Activated CD4-positive, alpha-beta memory T cell treated with anti-CD3 and anti-CD28 coated beads for 36 hours (primary cell): ENCODE measurements at regions not wholly inside any gene's neighbourhood (a gene's known extent, or its start where the extent isn't known, plus 50 kb on each side); places are given as distances from the start of the nearest gene placed in this dataset.
A peak's percentile ranks its signal among the peaks of the same experiment; 100 is the strongest.

ENCODE experiments used
- CTCF ChIA-PET: fragments of 350-600 bp; sonication (Branson Sonifier 250); formaldehyde crosslinking; loops from one replicate; lab custom pipeline; 2021; ENCODE audit warnings: antibody characterized with exemption, inconsistent platforms; lab: Charles Lee
- POLR2A ChIA-PET: fragments of 350-600 bp; sonication (Branson Sonifier 250); formaldehyde crosslinking; loops from one replicate; lab custom pipeline; 2021; ENCODE audit warnings: antibody characterized with exemption; lab: Charles Lee
- DNase-seq: peaks from one replicate; pipeline ENCODE4 v3.0.0-alpha.2; 2020
- H3K27ac Mint-ChIP-seq: one replicate; pipeline ENCODE4 v1.8.0; 2021; ENCODE audit warnings: mixed read lengths
- H3K27me3 Mint-ChIP-seq: one replicate; pipeline ENCODE4 v1.8.0; 2021; ENCODE audit warnings: mixed read lengths
- H3K36me3 Mint-ChIP-seq: one replicate; pipeline ENCODE4 v1.8.0; 2021; ENCODE audit warnings: mixed read lengths
- H3K4me1 Mint-ChIP-seq: one replicate; pipeline ENCODE4 v1.8.0; 2021; ENCODE audit warnings: low read depth, mixed read lengths
- H3K4me3 Mint-ChIP-seq: one replicate; pipeline ENCODE4 v1.8.0; 2021; ENCODE audit warnings: mild to moderate bottlenecking, mixed read lengths
- H3K9me3 Mint-ChIP-seq: one replicate; pipeline ENCODE4 v1.8.0; 2021; ENCODE audit warnings: mixed read lengths
- intact Hi-C: fragments of 100-400 bp; cut with micrococcal nuclease; formaldehyde crosslinking; loops from one replicate; pipeline ENCODE4 v1.15.1; 2023

DNA sequence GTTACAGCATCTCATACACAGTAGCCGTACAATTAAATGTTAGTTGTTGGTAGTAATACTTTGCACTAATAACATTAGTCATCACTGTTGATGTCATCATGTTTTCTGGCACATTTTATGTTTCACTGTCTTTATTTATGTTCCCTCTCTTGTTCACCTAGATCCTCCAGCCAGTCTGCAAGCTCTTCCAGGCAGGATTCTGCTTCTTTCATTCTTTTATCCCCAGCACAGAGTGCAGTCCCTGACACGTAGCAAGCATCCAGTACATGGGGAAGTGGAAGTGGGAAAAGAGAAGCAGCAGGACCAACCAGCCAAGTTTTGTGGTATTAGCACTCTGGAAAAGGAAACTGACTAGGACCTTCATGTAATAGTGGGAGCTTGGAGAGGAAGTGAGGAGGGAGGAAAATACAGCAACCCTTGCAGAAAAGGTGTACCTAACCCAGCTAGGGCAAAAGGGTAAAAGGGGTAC is 89.7 kb upstream of the SLC44A1 start:
- H3K4me3 Mint-ChIP-seq = no peak overlapping the region
- ChIA-PET POLR2A (interaction anchor here (1.1 kb wide), 1 partner anchor 228 kb away, joined by 3 read pairs; no protein-coding TSS in a partner anchor), CTCF (interaction anchor here (1.1 to 2.6 kb wide), 3 partner anchors 228 to 292 kb away, joined by 3 to 14 read pairs (median 13); no protein-coding TSS in a partner anchor)
- peaks cover 21% of the 10 kb centered on the region for H3K4me1 Mint-ChIP-seq
- no peak overlapping the region for H3K27ac Mint-ChIP-seq
- intact Hi-C loops = loop anchor here (5.0 kb wide), 2 partner anchors 162 to 372 kb away; no protein-coding TSS in a partner anchor
- no peaks in the 10 kb centered on the region for H3K9me3 Mint-ChIP-seq
- no peak for DNase-seq
- H3K36me3 Mint-ChIP-seq = no peaks in the 10 kb centered on the region
- no peaks in the 10 kb centered on the region for H3K27me3 Mint-ChIP-seq

DNA sequence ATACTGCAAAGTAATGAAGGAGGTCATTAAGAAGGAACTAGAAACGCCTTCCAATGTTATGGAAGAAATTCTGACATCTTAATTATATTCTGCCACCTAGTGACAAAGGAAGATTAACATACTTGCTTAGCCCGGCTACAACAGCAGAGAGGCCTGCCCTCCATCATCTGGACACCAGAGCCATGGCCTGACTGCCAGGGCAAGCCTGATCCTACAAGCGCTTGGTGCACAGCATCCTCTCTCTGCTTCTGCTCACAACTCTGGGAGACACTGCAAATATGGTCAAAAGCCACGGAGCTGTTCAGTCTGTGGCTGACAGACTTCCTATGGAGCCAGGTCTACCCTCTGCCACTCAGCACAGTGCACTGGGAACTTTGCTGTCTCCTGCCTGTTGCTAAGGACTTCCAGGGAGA is 87.3 kb upstream of the SLC44A1 start:
- intact Hi-C loops = loop anchor here (1.0 to 5.0 kb wide), 4 partner anchors 165 to 375 kb away; no protein-coding TSS in a partner anchor
- CTCF ChIA-PET = interaction anchor here (0.6 to 2.0 kb wide), 5 partner anchors 15 to 294 kb away, joined by 3 to 7 read pairs (median 7); partner anchors contain the start of gene ABCA1
- POLR2A ChIA-PET = no interaction called here
- Mint-ChIP-seq H3K36me3 (no peaks in the 10 kb centered on the region), H3K27ac (no peak overlapping the region), H3K9me3 (no peaks in the 10 kb centered on the region), H3K4me3 (no peak overlapping the region), H3K27me3 (no peaks in the 10 kb centered on the region), H3K4me1 (peaks cover 11% of the 10 kb centered on the region)
- peak; percentile 27 for DNase-seq

DNA sequence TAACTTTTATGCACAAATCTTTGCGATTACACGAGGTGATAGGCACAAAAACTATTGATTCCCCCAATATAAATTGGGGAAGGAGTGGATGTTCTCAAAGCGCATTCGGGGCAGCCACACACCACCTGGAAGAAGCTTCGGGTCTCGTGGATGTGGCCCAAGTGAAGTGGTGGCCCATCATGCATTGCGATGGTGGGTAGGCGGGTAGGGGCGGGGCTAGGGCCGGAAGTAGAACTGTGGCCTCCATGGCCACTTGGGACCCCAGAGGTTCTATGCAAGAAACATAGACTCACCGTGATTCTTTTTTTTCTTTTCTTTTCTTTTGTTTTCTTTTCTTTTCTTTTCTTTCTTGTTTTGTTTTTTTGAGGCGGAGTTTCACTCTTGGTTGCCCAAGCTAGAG is 86.4 kb upstream of the SLC44A1 start:
- DNase-seq = no peak
- H3K27me3 Mint-ChIP-seq = no peaks in the 10 kb centered on the region
- peaks cover 11% of the 10 kb centered on the region for H3K4me1 Mint-ChIP-seq
- intact Hi-C loops = loop anchor here (5.0 kb wide), 2 partner anchors 166 to 376 kb away; no protein-coding TSS in a partner anchor
- H3K36me3 Mint-ChIP-seq = no peaks in the 10 kb centered on the region
- POLR2A ChIA-PET = no interaction called here
- no peaks in the 10 kb centered on the region for H3K9me3 Mint-ChIP-seq
- CTCF ChIA-PET = interaction anchor here (0.9 to 2.0 kb wide), 3 partner anchors 16 to 295 kb away, joined by 3 to 7 read pairs (median 7); partner anchors contain the start of gene ABCA1
- no peak overlapping the region for H3K27ac Mint-ChIP-seq
- no peak overlapping the region for H3K4me3 Mint-ChIP-seq

DNA sequence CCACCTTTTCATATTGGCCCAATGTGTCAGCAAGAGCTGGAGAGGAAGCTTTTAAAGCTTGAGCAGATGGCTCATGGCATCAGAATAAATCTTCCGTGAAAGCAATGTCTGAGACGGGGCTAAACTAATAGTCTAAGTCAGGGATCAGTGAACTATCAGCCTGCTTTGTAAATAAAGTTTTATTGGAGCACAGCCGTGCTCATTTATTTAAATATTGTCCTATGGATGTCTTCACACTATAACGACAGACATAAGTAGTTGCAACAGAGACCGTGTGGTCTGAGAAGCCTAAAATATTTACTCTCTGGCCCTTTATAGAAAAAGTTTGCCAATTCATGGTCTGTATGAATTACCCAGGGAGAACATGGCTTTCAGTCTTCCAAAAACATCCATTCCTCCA is 85.6 kb upstream of the SLC44A1 start:
- Mint-ChIP-seq H3K27ac (no peak overlapping the region), H3K4me1 (peaks cover 11% of the 10 kb centered on the region), H3K9me3 (no peaks in the 10 kb centered on the region), H3K27me3 (no peaks in the 10 kb centered on the region), H3K4me3 (no peak overlapping the region), H3K36me3 (no peaks in the 10 kb centered on the region)
- CTCF ChIA-PET = interaction anchor here (0.7 to 3.1 kb wide), 7 partner anchors 12 to 296 kb away, joined by 3 to 22 read pairs (median 3); no protein-coding TSS in a partner anchor
- POLR2A ChIA-PET = no interaction called here
- no peak for DNase-seq
- intact Hi-C loops = loop anchor here (1.0 to 5.0 kb wide), 3 partner anchors 167 to 377 kb away; no protein-coding TSS in a partner anchor

DNA sequence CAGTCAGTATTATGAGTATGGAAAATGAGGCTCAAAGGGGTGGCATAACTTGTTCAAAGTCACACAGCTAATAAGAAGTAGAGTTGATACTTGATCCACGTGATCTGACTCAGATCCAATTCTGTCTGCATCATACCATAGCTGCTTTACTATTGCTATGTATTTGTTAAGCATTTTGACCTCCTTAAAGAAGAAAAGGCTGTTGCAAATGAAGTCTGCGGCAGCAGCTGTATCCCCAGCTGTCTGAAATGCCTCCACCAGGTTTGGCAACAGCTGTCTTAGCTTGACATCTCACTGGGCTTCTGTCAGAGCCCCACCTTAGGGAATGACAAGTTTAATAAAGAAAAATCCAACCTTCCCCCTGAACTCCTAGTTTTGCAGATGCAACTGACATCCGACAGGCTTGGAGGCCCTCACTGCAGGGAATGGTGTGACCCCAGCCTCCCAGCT is 75.6 kb upstream of the SLC44A1 start:
- Mint-ChIP-seq H3K36me3 (no peaks in the 10 kb centered on the region), H3K4me1 (no peaks in the 10 kb centered on the region), H3K27ac (no peak overlapping the region), H3K4me3 (no peak overlapping the region), H3K9me3 (peaks cover 2% of the 10 kb centered on the region), H3K27me3 (peaks cover 8% of the 10 kb centered on the region)
- POLR2A ChIA-PET = no interaction called here
- DNase-seq = no peak
- CTCF ChIA-PET = no interaction called here
- intact Hi-C loops = no loop called here

DNA sequence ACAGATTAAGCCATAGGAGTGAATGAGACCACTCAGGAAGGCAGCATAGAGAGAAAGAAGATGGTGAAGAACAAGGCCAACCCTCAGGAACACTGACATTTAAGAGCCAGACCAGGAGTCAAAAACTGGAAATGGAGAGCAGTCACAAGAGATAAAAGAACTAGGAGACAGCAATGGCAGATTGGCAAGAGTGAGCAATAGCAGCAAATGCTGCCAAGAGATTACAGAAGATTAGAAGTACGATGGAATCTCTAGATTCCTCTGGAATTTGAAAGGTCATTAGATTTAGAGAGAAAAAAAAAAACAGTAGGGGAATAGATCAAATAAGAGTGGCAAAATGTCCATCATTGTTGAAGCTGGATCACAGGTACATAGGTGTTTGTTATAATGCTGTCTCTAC is 73.4 kb upstream of the SLC44A1 start:
- no peak overlapping the region for H3K4me3 Mint-ChIP-seq
- peaks cover 2% of the 10 kb centered on the region for H3K9me3 Mint-ChIP-seq
- no peak for DNase-seq
- ChIA-PET POLR2A (no interaction called here), CTCF (interaction anchor here (0.8 kb wide), 1 partner anchor 308 kb away, joined by 3 read pairs; no protein-coding TSS in a partner anchor)
- intact Hi-C loops = no loop called here
- H3K36me3 Mint-ChIP-seq = no peaks in the 10 kb centered on the region
- H3K27me3 Mint-ChIP-seq = peaks cover 8% of the 10 kb centered on the region
- H3K4me1 Mint-ChIP-seq = no peaks in the 10 kb centered on the region
- no peak overlapping the region for H3K27ac Mint-ChIP-seq

DNA sequence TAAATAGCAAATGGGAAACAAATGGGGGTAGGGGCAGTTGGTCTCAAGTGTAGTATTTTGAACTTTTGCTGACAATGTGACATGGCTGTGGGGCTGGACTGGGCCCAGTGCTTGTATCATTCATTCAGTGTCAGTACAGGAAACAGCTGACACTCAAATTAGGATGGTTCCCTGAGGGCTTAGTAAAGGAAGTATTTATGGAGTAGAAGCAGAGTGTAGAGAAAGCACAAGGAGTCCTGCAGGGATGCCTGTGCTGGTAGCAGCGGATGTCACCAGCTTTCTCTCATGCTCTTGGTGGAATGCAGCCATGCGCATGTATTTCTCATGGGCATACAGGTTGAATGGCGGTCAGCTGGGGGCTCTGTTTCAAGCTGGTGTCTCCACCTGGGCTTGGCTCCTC is 72.9 kb upstream of the SLC44A1 start:
- ChIA-PET CTCF (interaction anchor here (0.8 kb wide), 1 partner anchor 309 kb away, joined by 3 read pairs; no protein-coding TSS in a partner anchor), POLR2A (no interaction called here)
- Mint-ChIP-seq H3K27ac (no peak overlapping the region), H3K4me1 (no peaks in the 10 kb centered on the region), H3K4me3 (no peak overlapping the region), H3K27me3 (peaks cover 6% of the 10 kb centered on the region), H3K9me3 (peaks cover 2% of the 10 kb centered on the region), H3K36me3 (no peaks in the 10 kb centered on the region)
- no peak for DNase-seq
- intact Hi-C loops = no loop called here

DNA sequence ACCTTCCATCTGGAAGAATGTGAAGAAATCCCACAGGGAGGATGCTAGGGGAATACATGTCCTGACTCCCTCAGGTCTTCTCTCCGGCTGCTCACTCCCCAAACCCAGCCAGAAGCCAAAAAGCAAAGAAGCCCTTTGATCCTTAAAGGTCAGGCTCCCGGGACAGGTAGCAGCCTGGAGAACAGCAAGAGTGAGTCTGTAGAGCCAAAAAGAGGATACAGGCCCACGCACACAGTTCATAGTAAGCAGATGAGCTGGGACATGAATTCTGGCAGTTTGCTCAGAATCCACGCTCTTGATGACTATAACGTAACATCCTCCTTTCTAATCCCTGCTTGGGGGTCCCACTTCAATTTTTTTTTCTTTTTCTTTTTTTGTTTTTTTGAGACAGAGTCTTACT is 72.0 kb upstream of the SLC44A1 start:
- POLR2A ChIA-PET = no interaction called here
- H3K4me1 Mint-ChIP-seq = no peaks in the 10 kb centered on the region
- H3K27me3 Mint-ChIP-seq = peaks cover 3% of the 10 kb centered on the region
- DNase-seq = no peak
- H3K36me3 Mint-ChIP-seq = no peaks in the 10 kb centered on the region
- H3K4me3 Mint-ChIP-seq = no peak overlapping the region
- H3K9me3 Mint-ChIP-seq = peaks cover under 1% of the 10 kb centered on the region
- intact Hi-C loops = no loop called here
- H3K27ac Mint-ChIP-seq = no peak overlapping the region
- CTCF ChIA-PET = no interaction called here

DNA sequence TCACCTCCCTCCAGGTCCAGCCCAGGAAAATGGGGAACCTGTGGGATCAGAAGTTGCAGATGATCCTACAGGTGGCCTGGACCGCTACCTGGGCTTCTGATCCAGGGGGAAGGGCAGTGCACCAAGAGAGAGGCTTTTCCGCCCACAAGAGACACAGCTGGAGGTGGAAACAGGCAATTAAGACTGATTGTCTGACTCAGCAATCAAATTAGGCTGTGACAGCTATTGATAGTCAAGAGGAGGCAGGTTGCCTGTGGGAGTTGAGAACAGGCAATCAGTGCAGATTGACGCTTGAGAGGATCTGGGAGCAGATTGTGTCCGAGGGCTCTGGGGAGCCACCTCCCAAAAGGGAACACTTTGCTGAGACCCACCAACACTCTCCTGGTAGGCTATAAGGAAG is 71.1 kb upstream of the SLC44A1 start:
- H3K4me3 Mint-ChIP-seq = no peak overlapping the region
- no peaks in the 10 kb centered on the region for H3K27me3 Mint-ChIP-seq
- H3K36me3 Mint-ChIP-seq = no peaks in the 10 kb centered on the region
- intact Hi-C loops = no loop called here
- CTCF ChIA-PET = no interaction called here
- H3K4me1 Mint-ChIP-seq = no peaks in the 10 kb centered on the region
- DNase-seq = no peak
- no peak overlapping the region for H3K27ac Mint-ChIP-seq
- POLR2A ChIA-PET = no interaction called here
- H3K9me3 Mint-ChIP-seq = no peaks in the 10 kb centered on the region

DNA sequence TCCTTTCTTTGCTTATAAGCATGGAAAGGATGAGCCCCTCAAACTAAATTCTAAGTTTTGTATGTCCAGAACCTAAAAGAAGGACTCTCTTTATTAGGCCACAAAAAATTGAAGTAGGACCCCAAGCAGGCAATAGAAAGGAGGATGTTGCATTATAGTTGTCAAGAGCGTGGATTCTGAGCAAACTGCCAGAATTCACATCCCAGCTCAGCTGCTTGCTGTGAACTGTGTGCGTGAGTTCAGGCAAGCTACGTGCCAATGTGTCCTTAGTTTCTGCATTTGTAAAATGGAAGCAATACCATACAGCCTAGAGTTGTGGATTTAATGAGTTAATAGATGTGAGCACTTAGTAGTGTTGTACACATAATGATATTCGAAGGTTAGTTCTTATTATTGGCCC is 70.6 kb upstream of the SLC44A1 start:
- Mint-ChIP-seq H3K4me3 (no peak overlapping the region), H3K9me3 (no peaks in the 10 kb centered on the region), H3K4me1 (no peaks in the 10 kb centered on the region), H3K27me3 (no peaks in the 10 kb centered on the region), H3K27ac (no peak overlapping the region), H3K36me3 (no peaks in the 10 kb centered on the region)
- CTCF ChIA-PET = interaction anchor here (0.6 kb wide), 1 partner anchor 309 kb away, joined by 3 read pairs; no protein-coding TSS in a partner anchor
- no peak for DNase-seq
- POLR2A ChIA-PET = no interaction called here
- intact Hi-C loops = no loop called here

DNA sequence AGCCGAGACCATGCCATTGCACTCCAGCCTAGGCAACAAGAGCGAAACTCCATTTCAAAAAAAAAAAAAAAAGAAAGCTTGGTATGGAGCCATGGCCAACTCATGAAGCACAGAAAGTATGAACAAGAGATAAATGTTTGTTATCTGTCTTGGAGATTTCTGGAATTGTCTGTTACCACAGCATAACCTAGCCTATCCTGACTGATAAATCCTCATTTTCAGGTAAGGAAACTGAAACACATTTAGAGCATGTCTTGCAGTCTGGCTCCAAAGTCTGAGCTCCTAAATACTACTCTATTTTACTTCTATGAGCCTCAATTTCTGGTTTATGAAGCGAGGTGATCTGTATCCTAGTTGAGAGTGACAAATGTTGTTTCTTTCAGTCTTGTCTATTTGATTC is 68.3 kb upstream of the SLC44A1 start:
- Mint-ChIP-seq H3K27ac (no peak overlapping the region), H3K27me3 (no peaks in the 10 kb centered on the region), H3K9me3 (no peaks in the 10 kb centered on the region), H3K4me3 (no peak overlapping the region), H3K4me1 (no peaks in the 10 kb centered on the region), H3K36me3 (no peaks in the 10 kb centered on the region)
- no peak for DNase-seq
- ChIA-PET POLR2A (no interaction called here), CTCF (no interaction called here)
- intact Hi-C loops = no loop called here

DNA sequence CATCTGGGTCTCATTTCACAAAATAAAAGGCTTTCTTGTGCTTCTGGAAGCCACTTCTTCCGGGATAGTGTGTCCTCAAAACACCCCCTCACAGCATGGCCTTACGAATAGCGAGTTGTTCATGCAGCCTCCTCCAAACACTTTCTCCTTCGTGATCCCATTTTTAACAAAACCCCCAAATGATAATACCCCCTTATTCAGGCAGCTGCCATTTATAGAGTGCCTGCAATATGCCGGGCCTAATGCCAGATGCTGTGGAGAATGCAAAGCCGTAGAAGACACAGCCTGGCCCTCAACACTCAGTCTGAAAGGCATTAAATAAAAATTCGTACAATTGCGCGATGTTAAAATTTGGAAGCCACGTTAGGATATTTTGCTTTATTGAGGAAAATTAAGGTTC is 66.4 kb upstream of the SLC44A1 start:
- ChIA-PET POLR2A (no interaction called here), CTCF (no interaction called here)
- H3K4me1 Mint-ChIP-seq = no peaks in the 10 kb centered on the region
- intact Hi-C loops = no loop called here
- no peak overlapping the region for H3K4me3 Mint-ChIP-seq
- no peak overlapping the region for H3K27ac Mint-ChIP-seq
- no peaks in the 10 kb centered on the region for H3K36me3 Mint-ChIP-seq
- no peaks in the 10 kb centered on the region for H3K27me3 Mint-ChIP-seq
- DNase-seq = no peak
- H3K9me3 Mint-ChIP-seq = no peaks in the 10 kb centered on the region

DNA sequence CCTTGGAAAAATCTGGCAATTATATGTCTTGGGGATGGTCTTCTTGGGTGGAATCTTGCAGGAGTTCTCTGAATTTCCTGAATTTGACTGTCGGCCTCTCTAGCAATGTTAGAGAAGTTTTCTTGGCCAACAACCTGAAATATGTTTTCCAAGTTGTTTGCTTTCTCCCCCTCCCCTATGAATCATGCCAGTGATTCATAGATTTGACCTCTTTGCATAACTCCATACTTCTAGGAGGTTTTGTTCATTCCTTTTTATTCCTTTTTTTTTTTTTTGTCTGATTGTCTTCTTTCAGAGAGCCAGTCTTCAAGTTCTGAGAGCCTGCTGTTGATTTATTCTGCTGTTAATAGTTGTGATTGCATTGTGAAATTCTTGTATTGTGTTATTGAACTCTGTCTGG is 56.7 kb upstream of the SLC44A1 start:
- H3K9me3 Mint-ChIP-seq = no peaks in the 10 kb centered on the region
- peaks cover 1% of the 10 kb centered on the region for H3K4me1 Mint-ChIP-seq
- peaks cover 5% of the 10 kb centered on the region for H3K27me3 Mint-ChIP-seq
- no peak for DNase-seq
- no peaks in the 10 kb centered on the region for H3K36me3 Mint-ChIP-seq
- no peak overlapping the region for H3K27ac Mint-ChIP-seq
- H3K4me3 Mint-ChIP-seq = no peak overlapping the region
- CTCF ChIA-PET = no interaction called here
- POLR2A ChIA-PET = no interaction called here
- intact Hi-C loops = no loop called here
